ENCODE measurements at regions not wholly inside any gene's neighbourhood (a gene's known extent, or its start where the extent isn't known, plus 50 kb on each side); places are given as distances from the start of the nearest gene placed in this dataset.

DNA sequence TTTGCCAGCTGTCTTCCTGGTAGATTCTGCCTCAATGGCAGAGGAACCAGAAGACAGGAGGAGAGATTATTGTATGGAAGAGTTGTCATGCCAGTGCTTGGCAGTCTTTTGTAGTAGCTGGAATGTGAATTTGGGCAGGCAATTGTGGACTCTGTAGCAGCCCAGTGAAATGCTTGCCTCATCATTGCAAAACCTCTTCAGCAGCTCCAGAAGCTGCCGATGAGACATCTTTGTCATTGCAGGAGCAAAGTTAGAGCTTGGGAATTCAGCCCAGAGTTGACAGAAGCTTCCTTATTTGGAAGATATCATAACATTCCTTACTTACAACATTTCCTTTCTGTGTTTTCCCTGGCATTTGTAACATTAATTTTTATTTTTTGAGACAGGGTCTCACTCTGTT, 1250.9 kb downstream of the CDY2B start:
- H3K9ac ChIP-seq (ENCODE audit: low read depth, low read length) = no peak overlapping the region
- H3K9me3 ChIP-seq (ENCODE audit: insufficient read depth, low read length, severe bottlenecking) = no peaks in the 10 kb centered on the region
- TF ChIP-seq EZH2 (IDR thresholded peaks at IDR 0.05; ENCODE audit: borderline replicate concordance, low read depth, low read length, severe bottlenecking) (no peak), CTCF (IDR thresholded peaks at IDR 0.05; ENCODE audit: borderline replicate concordance, extremely low read depth, low read length, poor library complexity, severe bottlenecking) (no peak)
- no peaks in the 10 kb centered on the region for H3K79me2 ChIP-seq (ENCODE audit: insufficient read depth, low read length)
- ATAC-seq (ENCODE audit: insufficient read depth, low read depth) (no peak), DNase-seq (no peak)
- H3K4me2 ChIP-seq (ENCODE audit: insufficient read depth, low read length) = no peak overlapping the region
- H3K4me3 ChIP-seq (ENCODE audit: low read depth in 1 of 2, low read length in 2 of 2) = no peak overlapping the region
- no peak overlapping the region for H2AFZ ChIP-seq (ENCODE audit: low read depth, low read length)
- no peaks in the 10 kb centered on the region for H3K36me3 ChIP-seq (ENCODE audit: insufficient read depth, low read length)
- no peaks in the 10 kb centered on the region for H3K4me1 ChIP-seq (ENCODE audit: insufficient read depth, low read length)
- H3K27ac ChIP-seq (ENCODE audit: low read length) = no peak overlapping the region
- no peaks in the 10 kb centered on the region for H3K27me3 ChIP-seq (ENCODE audit: insufficient read depth, low read length, poor library complexity)
- H4K20me1 ChIP-seq (ENCODE audit: insufficient read depth, low read length) = no peaks in the 10 kb centered on the region

DNA sequence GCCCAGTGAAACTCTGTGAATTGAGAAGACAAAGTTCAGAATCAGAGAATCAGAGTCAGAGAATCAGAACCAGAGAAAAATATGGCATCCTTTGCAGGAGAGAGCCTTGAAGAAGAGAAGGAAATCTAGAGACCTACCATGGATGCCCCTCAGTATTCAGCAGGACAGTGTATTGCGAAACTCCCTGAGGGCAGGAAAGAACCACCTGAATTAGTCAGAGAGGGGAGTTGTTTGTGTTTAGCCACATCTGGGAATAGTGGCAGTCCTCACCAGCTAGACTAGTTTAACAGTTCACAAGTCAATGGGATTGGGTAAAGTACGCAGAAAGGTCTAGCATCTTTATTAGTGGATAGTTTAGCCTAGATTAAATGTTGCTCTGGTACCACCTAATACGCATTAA, 1252.9 kb downstream of the CDY2B start:
- Histone ChIP-seq H4K20me1 (ENCODE audit: insufficient read depth, low read length) (no peaks in the 10 kb centered on the region), H3K9me3 (ENCODE audit: insufficient read depth, low read length, severe bottlenecking) (no peaks in the 10 kb centered on the region), H3K4me1 (ENCODE audit: insufficient read depth, low read length) (no peaks in the 10 kb centered on the region), H3K79me2 (ENCODE audit: insufficient read depth, low read length) (no peaks in the 10 kb centered on the region), H3K9ac (ENCODE audit: low read depth, low read length) (no peak overlapping the region), H3K27me3 (ENCODE audit: insufficient read depth, low read length, poor library complexity) (no peaks in the 10 kb centered on the region), H2AFZ (ENCODE audit: low read depth, low read length) (no peak overlapping the region), H3K27ac (ENCODE audit: low read length) (no peak overlapping the region), H3K4me3 (ENCODE audit: low read depth in 1 of 2, low read length in 2 of 2) (no peak overlapping the region), H3K4me2 (ENCODE audit: insufficient read depth, low read length) (no peak overlapping the region), H3K36me3 (ENCODE audit: insufficient read depth, low read length) (no peaks in the 10 kb centered on the region)
- ATAC-seq (ENCODE audit: insufficient read depth, low read depth) (no peak), DNase-seq (no peak)
- TF ChIP-seq CTCF (IDR thresholded peaks at IDR 0.05; ENCODE audit: borderline replicate concordance, extremely low read depth, low read length, poor library complexity, severe bottlenecking) = no peak
- no peak for TF ChIP-seq EZH2 (IDR thresholded peaks at IDR 0.05; ENCODE audit: borderline replicate concordance, low read depth, low read length, severe bottlenecking)

- Histone ChIP-seq H3K36me3 (ENCODE audit: insufficient read depth, low read length) (no peaks in the 10 kb centered on the region), H2AFZ (ENCODE audit: low read depth, low read length) (no peak overlapping the region), H3K27me3 (ENCODE audit: insufficient read depth, low read length, poor library complexity) (no peaks in the 10 kb centered on the region), H3K79me2 (ENCODE audit: insufficient read depth, low read length) (no peaks in the 10 kb centered on the region), H3K9ac (ENCODE audit: low read depth, low read length) (no peak overlapping the region), H3K27ac (ENCODE audit: low read length) (no peak overlapping the region), H3K4me1 (ENCODE audit: insufficient read depth, low read length) (no peaks in the 10 kb centered on the region), H3K9me3 (ENCODE audit: insufficient read depth, low read length, severe bottlenecking) (no peaks in the 10 kb centered on the region), H3K4me3 (ENCODE audit: low read depth in 1 of 2, low read length in 2 of 2) (no peak overlapping the region), H4K20me1 (ENCODE audit: insufficient read depth, low read length) (no peaks in the 10 kb centered on the region), H3K4me2 (ENCODE audit: insufficient read depth, low read length) (no peak overlapping the region)
- ATAC-seq (ENCODE audit: insufficient read depth, low read depth) (no peak), DNase-seq (no peak)
- TF ChIP-seq CTCF (IDR thresholded peaks at IDR 0.05; ENCODE audit: borderline replicate concordance, extremely low read depth, low read length, poor library complexity, severe bottlenecking) (no peak), EZH2 (IDR thresholded peaks at IDR 0.05; ENCODE audit: borderline replicate concordance, low read depth, low read length, severe bottlenecking) (no peak)
Observed at GRCh38 chrY:16616201-16616975, 1263.6 kb downstream of the CDY2B start.
